ENCODE measurements at regions not wholly inside any gene's neighbourhood (a gene's known extent, or its start where the extent isn't known, plus 50 kb on each side); places are given as distances from the start of the nearest gene placed in this dataset.

DNA sequence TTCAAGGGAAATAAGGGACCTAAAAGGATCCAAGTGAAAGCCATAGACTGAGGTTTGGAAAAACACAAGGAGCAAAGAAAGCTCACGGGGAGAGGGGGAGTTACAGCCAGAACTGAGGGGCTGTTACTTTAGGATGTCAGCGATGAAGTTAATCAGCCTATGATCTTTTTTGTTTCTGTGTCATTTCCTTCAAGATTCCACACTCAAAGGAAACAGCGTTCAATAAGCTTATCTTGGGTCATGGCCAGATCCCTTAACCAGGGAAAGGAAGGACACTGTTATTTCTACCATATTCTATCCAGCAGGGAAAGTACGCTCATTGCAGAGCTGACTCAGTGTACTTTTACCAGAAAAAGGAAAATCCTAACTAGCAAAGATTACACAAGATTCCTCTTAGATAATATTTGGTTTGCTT, 132.8 kb downstream of the PFDN4 start:
- no peak for TF ChIP-seq EZH2 (IDR thresholded peaks at IDR 0.05; ENCODE audit: insufficient read depth, poor library complexity, severe bottlenecking)
- TF ChIP-seq EZH2phosphoT487 (IDR thresholded peaks at IDR 0.05; ENCODE audit: insufficient read depth, low read depth), result no peak

Measured in GM23248 (cell line).